Fibroblast of skin of back (primary cell): ENCODE measurements at regions not wholly inside any gene's neighbourhood (a gene's known extent, or its start where the extent isn't known, plus 50 kb on each side); places are given as distances from the start of the nearest gene placed in this dataset.

ENCODE experiments used
- DNase-seq: peaks from one replicate; pipeline ENCODE4 v3.0.0-alpha.2; 2013

DNA sequence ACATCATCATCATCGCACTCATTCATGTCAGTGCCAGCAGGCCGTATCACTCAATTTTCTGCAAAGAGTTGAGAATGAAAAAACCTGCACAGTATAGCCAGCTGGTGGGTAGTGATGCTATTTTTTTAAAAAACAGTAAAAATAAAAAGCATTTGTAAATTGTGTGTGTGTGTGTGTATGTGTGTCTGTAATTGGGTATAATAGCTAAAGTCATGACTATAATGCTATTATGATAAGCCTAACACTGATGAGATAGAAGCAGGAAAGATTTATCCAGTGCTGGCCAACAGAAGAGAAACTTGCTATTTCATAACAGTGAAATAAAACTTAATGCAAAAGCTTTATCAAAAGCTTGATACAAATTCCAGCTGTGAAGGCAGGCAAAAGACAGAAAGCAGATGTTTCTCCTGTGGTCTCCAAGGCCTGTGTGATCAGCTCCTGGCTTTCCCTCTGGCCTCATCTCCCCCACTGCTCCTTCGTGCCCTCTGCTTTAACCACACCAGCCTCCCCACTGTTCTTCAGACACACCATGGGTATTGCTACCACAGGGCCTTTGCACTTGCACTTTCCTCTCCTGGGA lies 206.2 kb upstream of the IRX5 start:
- no peak for DNase-seq

DNA sequence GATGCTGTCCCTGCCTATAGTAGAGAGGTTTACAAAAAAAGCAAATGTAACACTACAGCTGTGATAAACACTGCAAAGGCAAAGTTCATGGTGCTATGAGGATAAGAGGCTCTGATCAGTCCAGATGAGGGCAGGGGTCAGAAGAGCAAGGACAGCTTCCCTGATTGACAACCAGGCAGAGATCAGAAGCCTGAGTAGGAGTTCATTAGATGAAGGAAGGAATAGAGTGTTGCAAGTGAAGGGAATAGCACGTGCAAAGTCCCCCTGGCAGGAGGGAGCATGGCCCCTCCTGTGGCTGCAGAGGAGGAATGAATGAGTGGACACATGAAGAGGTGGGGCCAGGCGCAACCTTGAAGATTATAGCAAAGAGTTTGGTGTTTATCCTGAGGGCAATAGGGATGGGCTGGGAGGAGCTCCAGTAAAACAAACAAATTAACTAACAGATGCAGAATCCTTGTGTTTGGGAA lies 208.4 kb upstream of the IRX5 start:
- no peak for DNase-seq

DNA sequence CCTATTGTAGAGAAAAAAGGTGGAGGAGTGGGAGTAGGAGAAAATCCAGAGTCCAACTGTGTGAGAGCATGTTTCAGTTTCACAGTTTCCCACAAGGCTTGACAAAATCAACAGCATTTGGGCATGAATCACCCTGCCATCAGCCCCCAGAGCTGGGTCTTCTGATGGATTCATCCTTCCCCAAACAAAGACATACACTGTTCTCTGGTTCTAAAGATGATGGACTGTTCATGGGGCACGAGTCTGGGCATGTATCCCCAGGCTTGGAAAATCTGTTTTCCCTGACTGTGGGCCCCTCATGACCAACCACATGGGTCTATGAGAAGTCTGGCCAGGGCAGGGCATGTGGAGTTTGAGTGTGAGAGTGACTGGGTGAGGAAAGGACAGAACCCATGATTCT lies 210.4 kb upstream of the IRX5 start:
- DNase-seq, result peak; percentile 14

DNA sequence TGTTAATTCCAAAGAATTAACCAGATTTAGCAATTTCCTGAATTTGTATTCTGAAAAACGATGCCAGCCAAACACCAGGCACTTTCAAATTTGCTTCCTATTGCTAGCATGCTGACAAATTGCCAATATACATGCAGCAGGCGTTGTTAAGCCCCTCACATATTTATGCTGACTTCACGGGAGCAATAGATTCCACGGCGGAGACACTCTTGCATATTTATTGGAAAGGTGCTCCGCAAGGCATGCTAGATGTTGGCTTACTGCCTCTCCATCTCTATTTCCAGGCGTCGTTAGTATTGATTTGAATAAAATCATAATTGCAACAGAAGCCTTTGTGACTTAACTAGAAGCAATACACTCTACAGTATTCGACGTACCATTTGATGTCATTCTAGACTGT lies 211.0 kb upstream of the IRX5 start:
- no peak for DNase-seq

DNA sequence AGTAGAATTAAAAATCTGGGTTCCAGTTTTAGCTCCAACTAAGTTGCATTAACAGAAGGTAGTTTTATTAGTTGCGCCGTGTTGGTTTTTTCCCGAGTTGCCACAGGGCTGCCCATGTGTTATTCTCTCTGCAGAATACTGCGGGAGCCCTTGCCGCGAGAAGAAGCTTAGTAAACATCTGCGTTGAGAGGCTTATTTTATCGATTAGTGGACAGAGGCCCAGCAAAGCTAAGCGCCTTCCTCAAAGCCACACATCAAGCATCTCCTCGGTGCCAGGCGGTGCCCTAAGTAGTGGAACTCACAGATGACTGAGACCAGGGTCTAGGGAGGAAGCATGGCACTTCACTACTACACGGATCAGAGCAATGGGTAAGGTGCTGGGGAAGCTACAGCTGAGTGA lies 212.3 kb upstream of the IRX5 start:
- no peak for DNase-seq

DNA sequence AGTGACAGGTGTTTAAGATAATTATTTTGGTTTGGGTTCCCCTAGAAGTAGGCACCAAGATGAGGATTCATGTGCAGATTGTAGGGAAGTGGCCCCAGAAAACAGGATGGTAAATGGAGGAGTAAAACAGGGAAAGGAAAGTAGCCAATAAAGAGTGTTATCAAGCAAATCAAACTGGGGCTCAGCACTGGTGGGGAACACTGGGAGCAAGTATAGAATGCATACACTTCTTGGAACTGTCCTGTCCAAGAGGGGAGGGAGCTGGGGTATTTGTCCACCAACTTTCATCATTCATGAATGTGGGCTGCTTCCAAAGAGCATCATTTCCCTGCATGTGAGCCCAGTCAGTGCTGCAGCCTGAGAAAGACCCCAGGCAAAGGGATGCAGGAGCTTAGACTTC lies 215.7 kb upstream of the IRX5 start:
- DNase-seq, result no peak

DNA sequence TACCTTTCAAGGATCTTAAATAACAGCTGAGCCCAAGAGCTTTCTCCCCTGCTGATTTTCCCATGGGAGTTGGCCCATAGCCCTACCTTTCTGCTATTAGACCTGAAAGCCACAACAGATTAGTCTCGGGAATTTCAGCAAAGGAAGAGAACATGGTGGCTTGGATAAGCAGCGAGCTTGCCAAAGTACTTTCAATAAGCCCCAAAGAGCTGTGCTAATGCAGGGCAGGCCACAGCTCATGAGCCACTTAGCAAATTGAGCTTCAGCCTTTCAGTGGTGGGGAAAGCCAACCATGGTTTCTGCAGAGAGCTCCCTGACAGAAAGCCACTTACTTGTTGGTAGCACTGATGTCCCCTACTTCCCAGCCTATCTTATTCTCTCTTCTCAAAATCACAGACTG lies 217.8 kb upstream of the IRX5 start:
- no peak for DNase-seq

DNA sequence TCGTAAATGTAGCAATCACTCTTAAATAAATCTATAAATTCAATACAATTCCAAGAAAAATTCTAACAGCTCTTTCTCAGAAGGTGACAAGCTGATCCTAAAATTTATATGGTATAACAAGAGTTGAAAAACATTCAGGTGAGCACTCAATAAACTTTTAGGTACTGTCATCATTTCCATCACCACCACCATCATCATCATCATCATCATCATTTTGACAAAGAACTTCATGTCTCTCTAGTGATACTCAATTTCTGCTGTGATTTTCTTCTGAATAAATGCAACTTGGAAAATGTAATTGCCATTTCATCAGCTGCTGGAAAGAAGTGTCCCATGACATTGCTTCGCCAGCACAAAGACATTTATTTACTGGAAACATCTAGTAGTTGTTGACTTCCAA lies 222.9 kb upstream of the IRX5 start:
- DNase-seq, result no peak

DNA sequence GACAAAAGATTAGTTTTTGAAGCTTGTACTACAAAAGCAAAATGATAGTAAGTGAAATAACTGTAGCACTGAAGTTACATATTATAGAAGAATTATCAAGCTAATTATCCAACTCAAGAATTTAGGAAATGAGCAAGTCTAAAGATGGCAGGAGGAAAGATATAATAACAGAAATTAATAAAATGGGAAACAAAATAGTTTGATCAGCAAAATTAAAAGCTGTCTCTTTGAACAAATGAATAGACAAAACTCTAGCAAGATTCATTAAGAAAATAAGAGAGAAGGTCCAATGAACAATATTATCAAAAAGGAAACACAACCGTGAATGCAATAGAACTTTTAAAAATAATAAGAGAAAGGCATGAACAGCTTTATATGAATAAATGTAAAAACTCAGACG lies 224.3 kb upstream of the IRX5 start:
- DNase-seq, result no peak

DNA sequence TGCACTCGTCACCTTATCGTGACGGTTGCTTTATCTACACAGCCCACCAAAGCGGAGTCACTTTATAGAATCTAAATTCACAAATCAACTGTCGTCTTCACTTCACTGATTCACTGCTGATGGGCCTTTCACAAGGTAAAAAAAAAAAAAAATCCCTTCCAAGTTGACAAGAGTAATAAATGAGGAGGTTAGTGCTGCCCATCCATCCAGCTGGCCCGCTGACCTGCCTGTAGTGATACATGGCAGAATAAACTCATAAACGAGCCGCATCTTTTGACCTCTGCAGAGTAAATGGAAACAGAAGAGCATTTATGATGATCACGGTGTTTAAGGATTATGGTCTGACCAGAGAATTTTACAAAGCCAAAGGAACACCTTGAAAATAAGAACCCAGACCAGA lies 227.3 kb upstream of the IRX5 start:
- DNase-seq, result no peak

DNA sequence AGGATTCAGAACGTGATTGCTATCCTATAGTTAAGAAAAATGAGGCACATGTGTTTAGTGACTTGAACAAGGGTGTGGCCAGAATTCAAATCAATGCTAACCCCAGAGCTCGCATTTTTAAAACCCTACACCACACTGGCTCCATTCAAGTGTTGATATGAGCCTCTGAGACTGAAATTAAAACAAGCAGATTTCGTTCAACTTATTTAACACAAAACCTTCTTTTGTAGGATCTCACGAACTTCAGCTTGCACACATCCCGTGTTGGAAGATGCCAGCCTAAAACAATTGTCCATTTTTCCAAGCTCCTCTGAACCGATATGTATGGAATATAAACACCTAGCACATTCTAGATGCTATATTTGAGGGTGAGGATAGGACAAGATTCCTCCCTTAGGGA lies 231.0 kb upstream of the IRX5 start:
- DNase-seq, result no peak

DNA sequence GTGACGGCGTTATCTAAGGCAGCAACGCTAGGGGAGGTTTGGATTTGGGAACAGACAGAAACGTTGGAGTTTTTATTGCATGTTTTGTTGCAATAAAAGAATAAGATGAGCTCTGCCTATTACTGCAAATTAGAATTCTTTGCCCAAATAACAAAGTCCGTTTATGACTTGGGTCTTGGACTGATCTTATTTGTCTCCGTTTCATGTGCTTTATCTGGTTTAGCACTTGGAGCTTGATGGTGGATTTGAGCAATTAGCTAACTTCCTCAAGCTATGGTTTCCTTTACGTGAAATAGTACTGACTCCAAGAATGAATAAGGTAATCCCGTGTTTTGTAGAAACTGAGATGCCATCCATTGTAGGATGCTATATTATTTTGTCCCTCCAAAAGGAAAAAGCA lies 233.0 kb upstream of the IRX5 start:
- DNase-seq, result no peak

DNA sequence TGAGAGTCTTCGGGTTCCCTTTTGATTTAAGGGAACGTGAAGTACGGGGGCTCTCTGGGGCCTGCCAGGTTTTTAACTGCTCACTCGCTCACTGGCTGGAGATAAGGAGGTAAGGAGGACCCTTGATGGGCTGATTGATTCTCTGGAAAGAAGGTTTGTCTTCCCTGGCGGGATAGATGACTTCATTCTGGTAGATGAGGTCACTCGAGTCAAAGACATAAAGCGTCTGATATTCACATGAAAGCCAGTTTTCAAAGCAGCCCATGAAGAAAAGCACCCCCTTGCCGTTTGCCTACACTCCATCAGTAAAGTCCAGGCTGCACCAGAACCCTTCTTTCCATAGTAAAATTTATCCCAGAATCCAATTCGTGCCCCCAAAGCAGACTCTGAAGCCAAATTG lies 233.7 kb upstream of the IRX5 start:
- no peak for DNase-seq

DNA sequence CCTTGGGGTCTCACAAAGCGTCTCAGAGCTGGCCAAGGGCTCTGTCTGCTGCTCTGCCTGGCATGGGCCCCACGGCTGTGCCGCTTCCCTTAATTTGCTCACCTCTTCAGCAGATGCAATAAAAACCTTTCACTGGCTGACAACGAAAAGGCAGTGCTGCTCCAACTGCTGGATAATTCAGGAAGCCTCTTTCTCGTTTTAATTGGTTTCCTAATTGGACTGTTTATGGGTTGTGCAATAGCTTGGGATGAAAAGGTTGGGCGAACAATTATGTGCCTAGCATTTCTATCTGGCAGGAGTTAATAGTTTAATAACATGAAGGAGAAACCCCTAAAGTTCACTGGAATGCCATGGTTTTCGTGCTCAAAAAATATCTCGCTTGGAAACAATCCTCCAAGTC lies 234.1 kb upstream of the IRX5 start:
- DNase-seq, result no peak

DNA sequence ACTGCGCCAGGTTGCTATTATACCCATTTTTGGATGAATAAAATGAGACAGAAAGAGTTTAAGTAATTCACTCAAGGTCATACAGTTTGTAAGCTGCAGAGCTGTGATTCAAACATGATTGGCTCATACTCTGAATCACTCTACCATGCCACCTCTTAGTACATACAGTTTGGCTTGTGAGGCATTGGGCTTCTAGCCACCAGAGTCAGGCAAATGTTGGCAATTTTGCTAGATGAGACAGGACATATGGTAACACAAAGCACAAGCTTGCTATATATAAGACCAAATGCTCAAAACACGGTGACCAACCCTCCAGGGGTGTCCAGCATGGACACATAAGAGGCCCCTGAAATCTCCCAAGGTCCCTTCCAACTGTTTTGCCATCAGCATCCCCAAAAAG lies 236.0 kb upstream of the IRX5 start:
- DNase-seq, result no peak

DNA sequence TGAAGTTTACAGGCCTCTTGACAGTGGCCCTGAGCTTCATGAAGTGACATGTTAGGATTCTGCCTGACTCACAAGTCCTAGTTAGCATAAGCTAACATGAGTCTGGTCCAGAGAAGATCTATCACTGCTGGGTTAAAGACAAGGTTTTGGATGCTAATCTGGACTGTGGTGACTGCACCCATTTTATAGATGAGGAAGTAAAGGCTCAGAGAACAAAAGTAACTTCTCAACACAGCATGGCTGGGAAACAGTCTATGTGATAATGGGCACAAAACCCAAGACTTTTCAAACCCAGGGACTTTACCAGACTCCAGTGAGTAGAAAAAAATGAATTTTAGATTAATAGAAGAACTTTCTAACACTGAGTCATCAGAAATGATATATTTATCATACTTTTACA lies 236.8 kb upstream of the IRX5 start:
- DNase-seq, result no peak

DNA sequence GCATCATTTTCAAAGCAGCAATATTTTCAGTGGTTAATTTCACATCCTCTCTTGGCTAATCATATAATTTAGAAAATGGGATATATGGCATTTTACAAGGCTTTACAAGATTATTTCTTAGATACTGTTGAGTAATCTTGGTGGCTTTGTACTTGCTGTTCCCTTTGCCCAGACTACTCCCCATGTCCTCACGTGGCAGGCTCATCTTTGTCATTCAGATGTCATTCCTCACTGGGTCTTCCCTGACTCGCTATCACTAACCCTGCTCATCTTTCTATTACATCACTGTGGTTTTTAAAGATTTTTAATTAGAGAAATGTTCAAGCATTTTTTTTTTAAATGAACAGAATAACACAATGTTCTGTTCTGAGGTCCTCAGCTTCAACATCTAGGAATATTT lies 240.0 kb upstream of the IRX5 start:
- no peak for DNase-seq

DNA sequence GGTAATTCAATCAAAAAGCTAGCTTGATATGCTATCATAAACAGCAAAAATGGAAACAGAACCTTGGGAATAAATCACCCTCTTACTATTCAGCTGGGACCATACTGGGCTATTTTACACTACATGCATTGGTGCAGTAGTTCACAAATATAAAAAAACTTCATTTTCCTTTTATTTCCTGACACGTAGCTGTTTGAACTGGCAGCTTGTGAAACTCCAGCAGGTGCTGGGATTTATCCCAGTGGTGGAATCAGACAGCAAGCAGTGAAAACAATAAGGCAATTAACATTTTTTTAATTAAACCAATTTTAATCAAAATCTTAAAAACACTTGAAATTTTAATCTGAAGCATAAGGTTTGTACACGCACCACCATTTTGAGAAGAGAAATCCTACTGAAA lies 240.4 kb upstream of the IRX5 start:
- DNase-seq, result no peak

DNA sequence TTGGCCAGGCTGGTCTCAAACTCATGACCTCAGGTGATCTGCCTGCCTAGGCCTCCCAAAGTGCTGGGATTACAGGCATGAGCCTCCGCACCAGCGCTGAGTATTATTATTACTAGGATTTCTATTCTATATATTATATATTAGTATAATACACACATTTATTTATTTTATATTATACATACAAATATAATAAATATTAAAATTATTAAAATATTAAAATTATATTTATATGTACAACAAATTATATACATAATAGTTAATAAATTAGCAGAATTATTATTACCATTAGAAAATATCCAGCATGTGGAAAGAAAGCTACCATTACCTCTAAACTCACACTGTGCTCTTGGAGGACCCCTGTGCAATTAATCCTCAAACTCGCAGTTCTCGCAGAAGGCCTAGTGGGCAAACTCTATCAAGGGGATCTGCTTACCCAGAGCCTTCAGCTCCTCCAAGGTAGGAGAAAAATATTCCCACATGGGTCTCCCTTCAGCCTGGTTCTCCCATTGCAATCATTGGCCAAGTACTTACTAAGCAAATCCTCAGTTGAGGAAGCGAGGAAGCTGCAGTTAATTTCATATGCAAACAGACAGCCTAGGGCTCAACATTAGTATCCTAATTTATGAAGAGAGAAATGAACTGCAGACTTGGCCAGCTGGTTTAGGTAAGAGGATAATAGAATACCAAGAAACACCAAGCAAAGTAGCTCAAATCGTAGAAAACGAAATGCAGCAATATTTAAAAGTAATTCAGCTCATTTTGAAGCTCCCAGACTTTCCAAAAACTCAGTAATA lies 241.4 kb upstream of the IRX5 start:
- DNase-seq, result no peak

DNA sequence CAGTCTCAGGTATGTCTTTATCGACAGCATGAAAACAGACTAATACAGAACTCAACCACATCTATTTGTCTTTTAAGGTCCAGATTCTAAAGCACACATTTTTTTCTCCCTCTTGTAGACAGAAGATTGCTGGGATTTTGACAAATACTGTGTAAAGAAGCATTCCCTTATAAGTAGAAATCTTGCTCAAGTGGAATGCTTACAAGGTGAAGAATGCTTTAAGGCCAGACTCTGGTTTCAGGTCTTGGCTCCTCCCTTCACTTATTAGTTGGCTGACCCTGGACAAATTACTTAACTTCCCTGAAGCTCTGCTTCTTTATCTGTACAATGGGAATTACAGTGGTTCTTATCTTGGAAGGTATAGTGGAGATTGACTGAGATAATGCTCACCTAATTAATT lies 242.3 kb upstream of the IRX5 start:
- DNase-seq, result no peak

DNA sequence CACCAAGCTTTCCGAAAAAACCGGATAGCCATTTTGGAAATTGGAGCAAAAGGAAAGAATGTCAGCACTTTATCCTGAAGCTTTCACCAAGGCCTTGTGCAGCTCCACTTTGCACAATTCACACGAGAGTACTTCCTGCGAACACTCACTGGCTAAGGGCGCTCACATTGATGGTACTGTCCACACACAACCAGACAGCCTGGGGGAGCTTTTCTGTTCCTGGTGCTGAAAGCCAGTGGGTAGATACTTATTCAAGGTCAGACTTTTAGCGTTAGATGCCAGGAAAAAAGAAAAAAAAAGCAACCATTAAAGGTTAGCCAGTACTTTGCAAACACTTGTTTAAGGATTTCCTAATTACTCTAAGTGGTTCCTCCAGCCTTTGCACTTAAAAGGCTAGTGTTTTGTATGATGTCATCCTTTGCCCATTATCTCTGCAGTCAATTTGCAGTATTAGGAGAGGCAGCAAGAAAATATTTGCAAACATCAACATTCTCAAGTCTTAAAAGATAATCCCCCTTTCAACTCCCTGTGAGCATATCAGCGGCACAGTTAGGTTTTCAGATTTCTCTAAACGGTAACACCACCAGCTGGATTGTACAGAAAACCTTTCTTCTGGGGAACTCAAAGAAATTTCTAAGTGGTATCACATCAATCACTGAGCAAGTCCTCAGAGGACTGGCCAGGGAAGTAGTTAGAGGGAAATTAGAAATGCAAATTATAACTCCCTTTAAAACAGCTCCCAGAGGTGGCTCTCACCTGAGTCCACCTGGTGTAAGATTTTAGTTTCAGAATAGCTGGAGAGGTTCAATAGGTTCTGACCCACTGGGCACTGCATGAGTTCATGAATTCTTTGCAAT lies 243.4 kb upstream of the IRX5 start:
- no peak for DNase-seq

DNA sequence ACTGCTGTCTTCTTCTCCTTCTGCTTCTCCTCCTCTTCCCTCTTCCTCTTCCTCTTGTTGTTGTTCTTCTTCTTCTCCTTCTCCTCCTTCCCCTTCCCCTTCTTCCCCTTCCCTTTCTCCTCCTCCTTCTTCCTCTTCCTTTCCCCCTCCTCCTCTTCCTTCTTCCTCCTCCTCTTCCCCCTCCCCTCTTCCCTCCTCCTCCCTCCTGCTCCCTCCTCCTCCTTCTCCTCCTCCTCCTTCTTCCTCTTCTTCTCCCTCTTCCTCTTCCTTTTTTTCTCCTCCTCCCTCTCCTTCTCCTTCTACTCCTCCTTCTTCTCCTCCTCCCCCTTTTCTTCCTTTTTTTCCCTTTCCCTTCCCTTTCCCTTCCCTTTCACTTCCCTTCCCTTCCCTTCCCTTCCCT lies 245.0 kb upstream of the IRX5 start:
- no peak for DNase-seq

DNA sequence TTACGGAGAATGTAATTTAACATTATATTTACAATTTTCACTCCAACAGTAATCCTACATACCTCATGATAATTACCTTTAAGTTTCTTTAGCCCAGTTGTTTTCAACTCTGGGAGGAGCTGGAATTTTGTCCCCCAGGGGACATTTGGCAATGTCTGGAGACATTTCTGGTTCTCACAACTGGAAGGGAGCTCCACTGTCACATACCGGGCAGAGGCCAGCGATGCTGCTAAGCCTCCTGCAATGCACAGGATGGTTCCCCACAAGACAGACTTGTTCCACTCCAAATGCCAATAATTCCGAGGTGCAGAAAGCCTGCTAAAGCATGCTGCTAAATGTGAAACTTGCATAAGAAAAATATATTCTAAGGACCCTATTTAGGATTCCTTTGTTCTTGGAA lies 251.1 kb upstream of the IRX5 start:
- no peak for DNase-seq
